GM21786 (cell line): ENCODE measurements at regions not wholly inside any gene's neighbourhood (a gene's known extent, or its start where the extent isn't known, plus 50 kb on each side); places are given as distances from the start of the nearest gene placed in this dataset.
"Not testable (repeated sequence)": the region's sequence is repeated elsewhere in the genome, so short reads cannot be mapped to it uniquely, and the experiment has no call there.

Source experiments
- ATAC-seq: cut with Tn5 transposase; IDR thresholded peaks from one replicate; pipeline ENCODE4 v1.9.1; 2021; ENCODE audit not compliant: unreplicated experiment

- no peak for ATAC-seq
Measured at GRCh38 chr10:44013981-44014380, 365.3 kb upstream of the ZNF32 start.

DNA sequence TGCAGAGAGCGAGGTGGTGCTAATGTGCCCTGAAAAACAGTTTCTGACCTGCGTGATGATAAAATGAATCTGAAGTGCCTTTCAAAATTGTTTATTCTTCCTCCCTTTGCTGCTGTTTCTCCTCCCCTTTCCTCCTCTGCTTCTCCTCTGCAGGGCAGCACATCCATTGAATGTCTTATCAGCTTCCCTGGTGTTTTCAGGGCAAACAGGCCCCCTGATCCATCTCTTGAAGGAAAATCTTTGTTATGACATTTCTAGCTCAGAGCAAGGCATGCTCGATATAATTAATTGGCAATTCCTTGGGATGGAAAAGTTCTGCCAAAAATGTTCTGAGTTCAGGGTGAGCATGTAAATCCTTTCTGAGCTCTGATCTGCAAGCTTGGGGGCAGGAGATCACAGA lies 364.2 kb upstream of the ZNF32 start:
- ATAC-seq = no peak

GRCh38 chr10:44011603-44011981 lies 362.9 kb upstream of the ZNF32 start:
- ATAC-seq = no peak

DNA sequence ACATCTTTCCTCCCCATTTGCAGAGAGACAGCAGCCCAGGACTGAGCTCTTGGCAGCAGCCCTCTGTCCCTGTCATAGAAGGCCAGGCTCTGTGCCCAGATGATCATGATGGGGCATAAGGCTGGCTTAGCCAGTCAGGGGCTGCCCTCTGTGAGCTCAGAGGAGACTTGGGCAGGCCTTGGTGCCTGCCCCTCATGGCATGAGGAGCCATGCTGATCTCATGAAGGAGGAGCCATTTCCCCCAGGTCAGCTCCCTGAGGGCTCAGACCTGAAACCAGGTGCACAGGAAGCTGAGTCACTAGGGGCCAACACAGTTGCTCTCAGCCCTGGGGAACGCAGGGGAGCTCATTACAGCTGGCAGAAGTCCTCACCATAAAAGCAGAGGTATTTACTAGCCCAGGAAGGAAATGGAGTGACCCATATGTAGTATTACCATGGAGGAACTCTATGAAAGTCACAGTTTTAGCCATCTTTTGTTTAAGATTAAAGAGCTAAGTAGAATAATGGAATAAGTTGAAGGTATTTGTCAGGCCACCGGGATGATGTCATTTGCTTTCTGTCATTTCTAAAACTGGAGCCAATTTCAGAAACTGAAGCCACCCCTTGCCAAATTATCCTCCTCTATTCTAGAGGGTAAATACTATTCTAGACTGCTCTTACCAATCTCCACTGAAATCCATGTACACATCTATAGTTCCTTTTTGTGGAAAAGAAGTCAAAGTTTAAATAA lies 362.4 kb upstream of the ZNF32 start:
- peak; percentile 93 for ATAC-seq

GRCh38 chr10:44009891-44010632 lies 361.4 kb upstream of the ZNF32 start:
- no peak for ATAC-seq

- no peak for ATAC-seq
Measured at GRCh38 chr10:44008917-44009709, 360.4 kb upstream of the ZNF32 start.

GRCh38 chr10:44008270-44008916 lies 359.7 kb upstream of the ZNF32 start:
- ATAC-seq = peak; percentile 34

- no peak for ATAC-seq
Measured at GRCh38 chr10:44006771-44007170, 358.1 kb upstream of the ZNF32 start.

DNA sequence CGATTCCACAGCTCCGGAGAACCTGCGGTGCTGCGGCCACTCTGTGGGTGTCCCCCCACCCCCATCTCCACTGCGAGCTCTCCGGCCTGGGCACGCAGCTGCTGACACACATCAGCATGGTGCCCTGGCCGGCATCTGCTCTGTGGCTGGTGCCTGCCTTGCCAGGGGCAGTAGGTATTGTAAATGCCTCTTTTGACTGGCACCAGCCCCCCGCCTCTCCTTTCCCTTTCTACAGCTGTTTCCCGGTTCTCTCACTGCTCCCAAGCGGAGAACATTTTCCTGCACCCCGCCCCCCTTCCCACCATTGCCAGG lies 357.1 kb upstream of the ZNF32 start:
- no peak for ATAC-seq

- ATAC-seq = no peak
Measured at GRCh38 chr10:44004913-44005787, 356.5 kb upstream of the ZNF32 start.

- no peak for ATAC-seq
Measured at GRCh38 chr10:43998021-43998809, 349.5 kb upstream of the ZNF32 start.

- ATAC-seq = no peak
Measured at GRCh38 chr10:43997330-43997729, 348.6 kb upstream of the ZNF32 start.

- no peak for ATAC-seq
Measured at GRCh38 chr10:43994539-43994938, 345.9 kb upstream of the ZNF32 start.

DNA sequence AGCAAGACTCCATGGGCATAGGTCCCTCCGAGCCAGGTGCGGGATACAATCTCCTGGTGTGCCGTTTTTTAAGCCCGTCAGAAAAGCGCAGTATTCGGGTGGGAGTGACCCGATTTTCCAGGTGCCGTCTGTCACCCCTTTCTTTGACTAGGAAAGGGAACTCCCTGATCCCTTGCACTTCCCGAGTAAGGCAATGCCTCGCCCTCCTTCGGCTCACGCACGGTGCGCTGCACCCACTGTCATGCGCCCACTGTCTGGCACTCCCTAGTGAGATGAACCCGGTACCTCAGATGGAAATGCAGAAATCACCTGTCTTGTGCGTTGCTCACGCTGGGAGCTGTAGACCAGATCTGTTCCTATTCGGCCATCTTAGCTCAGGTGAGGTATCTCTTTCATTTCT lies 344.1 kb upstream of the ZNF32 start:
- ATAC-seq = not testable (repeated sequence)

GRCh38 chr10:43986374-43986773 lies 337.7 kb upstream of the ZNF32 start:
- ATAC-seq = no peak

DNA sequence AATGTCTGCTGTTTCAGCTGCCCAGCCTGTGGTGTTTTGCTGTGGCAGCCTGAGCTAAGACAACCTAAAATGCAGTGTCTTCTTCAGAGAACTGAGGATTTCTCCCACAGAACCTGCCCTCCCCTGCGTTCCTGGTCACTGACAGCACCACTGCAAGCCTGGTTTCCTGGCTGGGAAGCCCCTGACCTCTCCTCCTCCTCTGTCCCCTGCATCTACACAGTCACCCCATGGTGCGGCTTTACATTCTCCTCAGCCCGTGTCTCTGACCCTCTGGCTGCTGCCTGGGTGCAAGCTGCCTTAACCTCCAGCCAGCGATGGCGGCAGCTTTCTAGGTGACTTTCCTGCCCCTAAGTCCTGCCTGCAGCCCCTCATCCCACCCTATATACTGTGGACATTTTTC lies 337.3 kb upstream of the ZNF32 start:
- no peak for ATAC-seq

DNA sequence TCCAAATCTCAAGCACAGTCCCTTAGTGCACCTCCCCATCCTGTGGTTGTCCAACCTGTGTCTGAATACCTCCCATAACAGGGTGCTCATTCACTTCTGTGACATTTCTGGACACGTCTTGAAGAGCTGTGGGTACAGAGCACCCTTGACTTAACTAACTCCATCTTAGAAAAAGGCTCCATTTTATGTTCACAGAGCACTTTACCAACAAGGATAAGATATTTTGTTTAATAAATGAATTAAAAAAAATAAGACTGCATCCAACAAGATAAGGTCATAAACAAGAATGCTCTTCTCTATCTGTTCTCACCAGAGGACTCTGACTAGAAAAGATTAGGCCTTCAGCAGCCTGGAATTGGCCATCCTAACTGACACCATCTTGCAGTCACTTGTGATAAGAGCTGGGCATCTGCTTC lies 335.2 kb upstream of the ZNF32 start:
- ATAC-seq = no peak

DNA sequence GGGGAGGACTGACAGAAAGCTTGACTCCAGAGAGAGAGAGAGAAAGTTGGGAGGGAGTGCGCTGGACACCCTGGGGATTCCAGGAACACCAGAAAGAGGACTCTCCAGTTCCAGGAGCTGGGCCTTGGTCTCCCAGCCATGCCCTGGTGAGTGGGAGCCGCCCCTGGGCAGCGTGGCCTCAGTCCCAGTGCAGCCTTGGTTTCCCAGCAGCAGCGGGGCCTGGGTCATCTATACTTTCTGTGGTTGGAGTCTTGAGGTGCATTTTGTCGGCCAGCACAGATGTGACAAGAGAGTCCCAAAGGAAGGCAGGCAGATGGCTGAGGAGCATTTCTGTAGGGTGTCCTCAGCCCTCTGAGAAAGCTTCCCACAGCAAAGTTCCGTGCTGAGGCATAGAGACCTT lies 334.7 kb upstream of the ZNF32 start:
- ATAC-seq = no peak

DNA sequence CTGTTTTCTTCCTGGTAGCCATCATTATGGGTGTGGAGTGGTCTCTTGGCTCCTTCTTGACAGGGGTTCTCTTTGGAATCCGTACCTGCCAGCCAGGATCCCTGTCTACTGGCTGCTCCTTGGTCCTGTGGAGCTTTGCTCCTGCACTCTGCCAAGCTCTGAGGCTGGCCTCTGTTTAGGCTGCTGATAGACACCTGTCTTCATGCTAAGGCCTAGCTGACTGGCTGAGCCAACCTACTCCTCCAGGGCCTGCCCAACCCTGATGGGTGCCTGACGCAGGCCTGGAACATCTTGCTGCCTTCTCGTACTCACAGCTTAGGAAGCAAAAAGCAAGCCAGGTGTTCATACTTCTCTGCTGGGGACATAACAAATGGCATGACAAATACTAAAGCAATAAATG lies 333.6 kb upstream of the ZNF32 start:
- no peak for ATAC-seq

- no peak for ATAC-seq
Measured at GRCh38 chr10:43981696-43982095, 333.0 kb upstream of the ZNF32 start.
